IMR-90 (cell line): ENCODE measurements at regions not wholly inside any gene's neighbourhood (a gene's known extent, or its start where the extent isn't known, plus 50 kb on each side); places are given as distances from the start of the nearest gene placed in this dataset.

Source experiments
- CEBPB ChIP-seq: IDR thresholded peaks from 2 replicates; pipeline ENCODE4 v1.6.1; 2012; ENCODE audit warnings: low read depth, low read length, improper control_type of control experiment
- CTCF ChIP-seq: conservative IDR thresholded peaks from 2 replicates; pipeline ENCODE4 v1.5.1; 2012; ENCODE audit warnings: mild to moderate bottlenecking, low read depth, low read length, improper control_type of control experiment
- ELK1 ChIP-seq: fragments of 150-350 bp; IDR thresholded peaks from 2 replicates; pipeline ENCODE4 v1.6.1; 2016; ENCODE audit warnings: low read depth, mild to moderate bottlenecking, low read length, moderate library complexity, borderline replicate concordance
- FOS ChIP-seq: fragments of 150-350 bp; IDR thresholded peaks from 2 replicates; pipeline ENCODE4 v1.6.1; 2016; ENCODE audit warnings: low read depth, low read length
- POLR2A ChIP-seq: IDR thresholded peaks from 2 replicates; pipeline ENCODE4 v1.6.1; 2012; ENCODE audit warnings: mild to moderate bottlenecking, low read depth, low read length
- RAD21 ChIP-seq: IDR thresholded peaks from 2 replicates; pipeline ENCODE4 v1.6.1; 2012; ENCODE audit warnings: low read length, improper control_type of control experiment
- RFX5 ChIP-seq: IDR thresholded peaks from 2 replicates; pipeline ENCODE4 v1.8.0; 2012; ENCODE audit warnings: low read depth, mild to moderate bottlenecking, low read length, moderate library complexity
- SMC3 ChIP-seq: fragments of 150-350 bp; IDR thresholded peaks from 2 replicates; pipeline ENCODE4 v1.6.1; 2016; ENCODE audit warnings: low read depth, mild to moderate bottlenecking, antibody characterized with exemption, low read length, moderate library complexity

- TF ChIP-seq CTCF (no peak), RAD21 (no peak), POLR2A (no peak), RFX5 (no peak), ELK1 (no peak), SMC3 (no peak), CEBPB (peak; percentile 66), FOS (peak; percentile 58; the same call in 1 of the 2 replicates)
Observed at GRCh38 chr4:43330288-43330687, 437.8 kb downstream of the GRXCR1 start.
